Endothelial cell of umbilical vein (primary cell): ENCODE measurements at regions not wholly inside any gene's neighbourhood (a gene's known extent, or its start where the extent isn't known, plus 50 kb on each side); places are given as distances from the start of the nearest gene placed in this dataset.

ENCODE experiments used
- BruUV-seq: library from RNA; stranded (reverse); fragments of 400-500 nt; replicated peaks from 2 replicates; lab custom pipeline; 2021; lab: Mats Ljungman, UMichigan
- CTCF ChIA-PET: fragments of 300-600, 350-600 bp; sonication (Branson Sonifier 250); formaldehyde crosslinking; loops from one replicate; lab custom pipeline; 2021; ENCODE audit warnings: antibody characterized with exemption, inconsistent platforms; lab: Charles Lee
- POLR2A ChIA-PET: fragments of 300-600, 350-600 bp; sonication (Branson Sonifier 250); formaldehyde crosslinking; loops from one replicate; lab custom pipeline; 2021; ENCODE audit warnings: antibody characterized with exemption, inconsistent platforms; lab: Charles Lee
- DNase-seq: peaks from one replicate; pipeline ENCODE4 v3.0.0-alpha.2; 2011; ENCODE audit warnings: low read depth, low spot score
- FAIRE-seq: peaks from 2 replicates; lab custom pipeline; 2011; peaks lifted over from hg19 to GRCh38; lab: Jason Lieb, UNC
- H2AFZ ChIP-seq: 2 replicates; pipeline ENCODE4 v1.6.0; 2012; ENCODE audit warnings: low read depth, low read length, control low read depth, inconsistent platforms
- H3K27ac ChIP-seq: 2 replicates; pipeline ENCODE4 v1.5.1; 2011; ENCODE audit warnings: low read depth, mild to moderate bottlenecking, control low read depth, low read length, moderate library complexity; ENCODE audit not compliant: insufficient read depth
- H3K27me3 ChIP-seq, 2 experiments: 2 replicates each; pipeline versions ENCODE4 v1.6.0 to v1.6.1; 2011; ENCODE audit warnings: low read length in 2 of 2, mixed read lengths in 1 of 2; ENCODE audit not compliant: control insufficient read depth in 2 of 2, insufficient read depth in 2 of 2
- H3K36me3 ChIP-seq, 2 experiments: 2 replicates in 1 of 2; 3 replicates in 1 of 2; pipeline ENCODE4 v1.5.1; 2011; ENCODE audit warnings: low read length in 2 of 2, mild to moderate bottlenecking in 1 of 2, moderate library complexity in 1 of 2; ENCODE audit not compliant: control insufficient read depth in 2 of 2, insufficient read depth in 2 of 2; ENCODE audit errors: extremely low read depth in 1 of 2
- H3K4me1 ChIP-seq: 3 replicates; pipeline ENCODE4 v1.5.1; 2011; ENCODE audit warnings: mild to moderate bottlenecking, low read length; ENCODE audit not compliant: control insufficient read depth, insufficient read depth; ENCODE audit errors: extremely low read depth
- H3K4me2 ChIP-seq: 2 replicates; pipeline ENCODE4 v1.6.1; 2011; ENCODE audit warnings: low read length, control low read depth, mixed read lengths; ENCODE audit not compliant: insufficient read depth
- H3K4me3 ChIP-seq, 3 experiments: fragments of 200-600 bp in 1 of 3; sonication (generic), shearing (Covaris generic) in 1 of 3; replicated peaks in 1 of 3; 2 replicates each; pipeline ENCODE4 v1.5.1; 2011 to 2016; ENCODE audit warnings: control low read depth in 3 of 3, low read length in 3 of 3, mild to moderate bottlenecking in 2 of 3, inconsistent platforms in 1 of 3, low read depth in 1 of 3, moderate library complexity in 1 of 3; ENCODE audit not compliant: insufficient read depth in 1 of 3
- H3K79me2 ChIP-seq: 2 replicates; pipeline ENCODE4 v1.6.0; 2012; ENCODE audit warnings: low read length, inconsistent platforms; ENCODE audit not compliant: control insufficient read depth, insufficient read depth
- H3K9ac ChIP-seq: replicated peaks from 2 replicates; pipeline ENCODE3; 2011; ENCODE audit warnings: low read length, control low read depth; ENCODE audit not compliant: insufficient read depth; ENCODE audit errors: extremely low read depth
- H3K9me1 ChIP-seq: replicated peaks from 3 replicates; pipeline ENCODE4 v1.6.0; 2011; ENCODE audit warnings: mild to moderate bottlenecking, low read length; ENCODE audit not compliant: control insufficient read depth, insufficient read depth; ENCODE audit errors: extremely low read depth
- H3K9me3 ChIP-seq: replicated peaks from 2 replicates; pipeline ENCODE4 v1.5.1; 2012; ENCODE audit warnings: low read length, inconsistent platforms; ENCODE audit not compliant: control insufficient read depth, insufficient read depth
- H4K20me1 ChIP-seq: replicated peaks from 2 replicates; pipeline ENCODE3; 2011; ENCODE audit warnings: mild to moderate bottlenecking, low read length; ENCODE audit not compliant: control insufficient read depth, insufficient read depth; ENCODE audit errors: extremely low read depth
- EZH2 ChIP-seq: IDR thresholded peaks from 2 replicates; pipeline ENCODE4 v1.6.1; 2012; ENCODE audit warnings: borderline replicate concordance, low read depth, mild to moderate bottlenecking, moderate library complexity, low read length, inconsistent platforms; ENCODE audit not compliant: severe bottlenecking
- FOS ChIP-seq: IDR thresholded peaks from 2 replicates; pipeline ENCODE4 v1.6.1; 2011; ENCODE audit warnings: mild to moderate bottlenecking, low read length, moderate library complexity, borderline replicate concordance; ENCODE audit not compliant: insufficient read depth
- JUN ChIP-seq: IDR thresholded peaks from 2 replicates; pipeline ENCODE4 v1.6.1; 2011; ENCODE audit warnings: borderline replicate concordance, low read depth; ENCODE audit not compliant: insufficient read length, insufficient read depth
- MYC ChIP-seq: IDR thresholded peaks from one replicate; pipeline ENCODE4 v1.6.1; 2011; ENCODE audit warnings: mild to moderate bottlenecking, low read depth, low read length
- POLR2A ChIP-seq: IDR thresholded peaks from 2 replicates; pipeline ENCODE4 v1.6.1; 2012; ENCODE audit warnings: low read depth, mild to moderate bottlenecking, control low read depth, low read length
- dilution Hi-C: fragments of 300-500 bp; cut with MboI; formaldehyde crosslinking; loops from one replicate; pipeline ENCODE4 v1.15.0; 2019; ENCODE audit warnings: low sequenced_read_pairs; ENCODE audit not compliant: extremely low pct_ligation_motif_present
- intact Hi-C: fragments of 100-400 bp; cut with micrococcal nuclease; formaldehyde crosslinking; loops from one replicate; pipeline ENCODE4 v1.10.0; 2022
- TF ChIP-seq, protein P1 (sequence below), 2 donors: IDR thresholded peaks; 1 replicate in 1 of 2; 2 replicates in 1 of 2; pipeline ENCODE4 v1.5.1; 2011; ENCODE audit warnings: low read length in 2 of 2, mild to moderate bottlenecking in 2 of 2, moderate library complexity in 2 of 2, control low read depth in 1 of 2, inconsistent platforms in 1 of 2, low read depth in 1 of 2; ENCODE audit not compliant: insufficient read depth in 1 of 2; ENCODE audit errors: extremely low read depth in 1 of 2

DNA sequence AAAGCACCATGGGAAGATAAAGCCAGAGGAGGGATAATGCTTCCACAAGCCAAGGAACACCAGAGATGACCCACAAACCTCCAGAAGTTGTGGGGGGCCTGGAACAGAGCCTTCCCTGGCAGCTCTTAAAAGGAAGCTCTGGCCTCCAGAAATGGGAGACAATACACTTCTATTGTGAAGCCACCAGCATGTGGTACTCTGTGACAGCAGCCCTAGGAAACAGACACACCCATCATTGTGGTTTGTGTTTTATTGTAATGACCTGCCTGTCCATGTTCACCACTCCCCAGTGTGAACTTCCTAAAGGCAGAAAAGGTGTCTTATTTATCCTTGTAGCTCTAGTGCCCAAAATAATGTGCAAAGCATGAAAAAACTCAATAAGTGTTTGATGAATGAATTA, 264.1 kb upstream of the GATB start:
- Histone ChIP-seq H3K27me3 (peaks cover 0 to 4% of the 10 kb centered on the region in 2 experiments), H3K27ac (no peak overlapping the region), H4K20me1 (no peaks in the 10 kb centered on the region), H3K79me2 (no peaks in the 10 kb centered on the region), H3K4me3 (no peak overlapping the region), H2AFZ (no peak overlapping the region), H3K4me2 (no peak overlapping the region), H3K9ac (no peak overlapping the region), H3K36me3 (no peaks in the 10 kb centered on the region), H3K4me1 (no peaks in the 10 kb centered on the region), H3K9me3 (no peaks in the 10 kb centered on the region), H3K9me1 (no peaks in the 10 kb centered on the region)
- TF ChIP-seq POLR2A, result no peak
- DNase-seq (no peak), FAIRE-seq (no peak)
- ChIA-PET CTCF (no interaction called here), POLR2A (no interaction called here)
- intact Hi-C loops (no loop called here), dilution Hi-C loops (no loop called here)
- no TSS peak for BruUV-seq

GRCh38 chr4:152023674-152024073, 262.9 kb upstream of the GATB start:
- ChIA-PET POLR2A (no interaction called here), CTCF (no interaction called here)
- no peak for FAIRE-seq
- no peaks in the 10 kb centered on the region for H3K4me1 ChIP-seq
- H2AFZ ChIP-seq, result peak overlapping the region; percentile 32
- H3K36me3 ChIP-seq, result no peaks in the 10 kb centered on the region
- BruUV-seq, result no TSS peak
- no peak for TF ChIP-seq EZH2
- no peak for TF ChIP-seq MYC
- TF ChIP-seq POLR2A, result no peak
- TF ChIP-seq FOS, result no peak
- TF ChIP-seq JUN, result no peak
- TF ChIP-seq, protein P1, sequence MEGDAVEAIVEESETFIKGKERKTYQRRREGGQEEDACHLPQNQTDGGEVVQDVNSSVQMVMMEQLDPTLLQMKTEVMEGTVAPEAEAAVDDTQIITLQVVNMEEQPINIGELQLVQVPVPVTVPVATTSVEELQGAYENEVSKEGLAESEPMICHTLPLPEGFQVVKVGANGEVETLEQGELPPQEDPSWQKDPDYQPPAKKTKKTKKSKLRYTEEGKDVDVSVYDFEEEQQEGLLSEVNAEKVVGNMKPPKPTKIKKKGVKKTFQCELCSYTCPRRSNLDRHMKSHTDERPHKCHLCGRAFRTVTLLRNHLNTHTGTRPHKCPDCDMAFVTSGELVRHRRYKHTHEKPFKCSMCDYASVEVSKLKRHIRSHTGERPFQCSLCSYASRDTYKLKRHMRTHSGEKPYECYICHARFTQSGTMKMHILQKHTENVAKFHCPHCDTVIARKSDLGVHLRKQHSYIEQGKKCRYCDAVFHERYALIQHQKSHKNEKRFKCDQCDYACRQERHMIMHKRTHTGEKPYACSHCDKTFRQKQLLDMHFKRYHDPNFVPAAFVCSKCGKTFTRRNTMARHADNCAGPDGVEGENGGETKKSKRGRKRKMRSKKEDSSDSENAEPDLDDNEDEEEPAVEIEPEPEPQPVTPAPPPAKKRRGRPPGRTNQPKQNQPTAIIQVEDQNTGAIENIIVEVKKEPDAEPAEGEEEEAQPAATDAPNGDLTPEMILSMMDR (IDR thresholded peaks at IDR 0.05; ENCODE audit: extremely low read depth in 1 of 2, insufficient read depth in 1 of 2, low read depth in 1 of 2, low read length in 2 of 2), result no peak
- intact Hi-C loops (no loop called here), dilution Hi-C loops (no loop called here)
- no peaks in the 10 kb centered on the region for H3K9me1 ChIP-seq
- H4K20me1 ChIP-seq, result no peaks in the 10 kb centered on the region
- no peak overlapping the region for H3K4me3 ChIP-seq
- H3K4me2 ChIP-seq, result no peak overlapping the region
- DNase-seq, result no peak
- H3K9ac ChIP-seq, result no peak overlapping the region
- H3K9me3 ChIP-seq, result no peaks in the 10 kb centered on the region
- H3K79me2 ChIP-seq, result no peaks in the 10 kb centered on the region
- no peak overlapping the region for H3K27ac ChIP-seq
- peaks cover 0 to 4% of the 10 kb centered on the region in 2 experiments for H3K27me3 ChIP-seq
